ENCODE measurements at regions not wholly inside any gene's neighbourhood (a gene's known extent, or its start where the extent isn't known, plus 50 kb on each side); places are given as distances from the start of the nearest gene placed in this dataset.

- TF ChIP-seq, protein P1, sequence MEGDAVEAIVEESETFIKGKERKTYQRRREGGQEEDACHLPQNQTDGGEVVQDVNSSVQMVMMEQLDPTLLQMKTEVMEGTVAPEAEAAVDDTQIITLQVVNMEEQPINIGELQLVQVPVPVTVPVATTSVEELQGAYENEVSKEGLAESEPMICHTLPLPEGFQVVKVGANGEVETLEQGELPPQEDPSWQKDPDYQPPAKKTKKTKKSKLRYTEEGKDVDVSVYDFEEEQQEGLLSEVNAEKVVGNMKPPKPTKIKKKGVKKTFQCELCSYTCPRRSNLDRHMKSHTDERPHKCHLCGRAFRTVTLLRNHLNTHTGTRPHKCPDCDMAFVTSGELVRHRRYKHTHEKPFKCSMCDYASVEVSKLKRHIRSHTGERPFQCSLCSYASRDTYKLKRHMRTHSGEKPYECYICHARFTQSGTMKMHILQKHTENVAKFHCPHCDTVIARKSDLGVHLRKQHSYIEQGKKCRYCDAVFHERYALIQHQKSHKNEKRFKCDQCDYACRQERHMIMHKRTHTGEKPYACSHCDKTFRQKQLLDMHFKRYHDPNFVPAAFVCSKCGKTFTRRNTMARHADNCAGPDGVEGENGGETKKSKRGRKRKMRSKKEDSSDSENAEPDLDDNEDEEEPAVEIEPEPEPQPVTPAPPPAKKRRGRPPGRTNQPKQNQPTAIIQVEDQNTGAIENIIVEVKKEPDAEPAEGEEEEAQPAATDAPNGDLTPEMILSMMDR (IDR thresholded peaks at IDR 0.05), result no peak
- H3K27ac ChIP-seq, result no peak overlapping the region
- DNase-seq (ENCODE audit: low spot score), result no peak
- H3K4me3 ChIP-seq, result no peak overlapping the region
Observed at GRCh38 chr2:194455358-194455757, 1201.7 kb upstream of the SLC39A10 start.

DNA sequence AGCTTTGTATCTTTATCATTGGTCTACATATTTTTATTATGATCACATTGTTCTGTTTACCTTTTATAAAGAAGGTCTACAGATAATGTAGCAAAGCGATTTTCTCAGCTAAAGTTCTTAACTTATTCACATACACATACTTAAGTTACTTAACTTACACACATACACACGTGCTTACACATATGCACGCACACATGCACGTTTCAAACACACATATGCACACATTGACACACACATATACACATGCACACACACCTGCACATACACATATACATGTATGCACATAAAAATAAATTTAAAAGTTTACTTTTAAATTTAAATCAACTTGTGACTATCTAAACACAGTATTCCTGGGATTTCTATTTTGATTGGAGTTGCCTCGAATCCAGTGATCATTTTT, 1204.5 kb upstream of the SLC39A10 start:
- TF ChIP-seq, protein P1 (IDR thresholded peaks at IDR 0.05), result no peak
- no peak for DNase-seq (ENCODE audit: low spot score)
- Histone ChIP-seq H3K4me3 (no peak overlapping the region), H3K27ac (no peak overlapping the region)

- no peak overlapping the region for H3K4me3 ChIP-seq
- TF ChIP-seq, protein P1 (IDR thresholded peaks at IDR 0.05), result no peak
Observed at GRCh38 chr2:194445226-194445625, 1211.8 kb upstream of the SLC39A10 start.

GRCh38 chr2:194443926-194444325, 1213.1 kb upstream of the SLC39A10 start:
- Histone ChIP-seq H3K4me3 (no peak overlapping the region), H3K27ac (no peak overlapping the region)
- TF ChIP-seq, protein P1 (IDR thresholded peaks at IDR 0.05), result no peak
- DNase-seq (ENCODE audit: low spot score), result no peak

More at GRCh38 chr2:194445226-194445625, 1211.8 kb upstream of the SLC39A10 start:
- DNase-seq (ENCODE audit: low spot score), result no peak
- H3K27ac ChIP-seq, result no peak overlapping the region

DNA sequence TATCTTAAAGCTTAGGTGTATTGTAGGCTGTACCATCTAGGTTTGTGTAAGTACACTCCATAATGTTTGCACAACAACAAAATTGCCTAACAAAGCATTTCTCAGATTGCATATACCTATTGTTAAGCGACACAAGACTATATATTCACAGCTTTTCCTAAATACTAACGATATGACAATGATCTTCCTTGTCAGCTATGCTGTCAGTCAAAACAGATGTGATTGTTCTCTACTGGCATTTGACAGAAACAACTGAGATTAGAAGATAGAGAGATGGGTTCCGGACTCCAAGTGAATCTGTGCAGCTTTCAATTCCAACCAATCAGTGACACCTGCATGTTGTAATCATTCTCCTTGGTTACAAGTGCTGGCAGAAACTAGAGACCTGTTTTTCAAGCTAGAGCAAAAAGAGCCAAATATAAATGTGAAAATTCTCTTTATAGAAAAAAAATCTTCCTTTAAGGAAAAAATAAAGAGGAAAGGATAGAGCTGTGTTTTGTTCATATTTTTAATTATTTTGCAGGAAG, 1232.3 kb upstream of the SLC39A10 start:
- H3K4me3 ChIP-seq, result no peak overlapping the region
- H3K27ac ChIP-seq, result no peak overlapping the region
- DNase-seq (ENCODE audit: low spot score), result no peak
- TF ChIP-seq, protein P1 (IDR thresholded peaks at IDR 0.05), result no peak

DNA sequence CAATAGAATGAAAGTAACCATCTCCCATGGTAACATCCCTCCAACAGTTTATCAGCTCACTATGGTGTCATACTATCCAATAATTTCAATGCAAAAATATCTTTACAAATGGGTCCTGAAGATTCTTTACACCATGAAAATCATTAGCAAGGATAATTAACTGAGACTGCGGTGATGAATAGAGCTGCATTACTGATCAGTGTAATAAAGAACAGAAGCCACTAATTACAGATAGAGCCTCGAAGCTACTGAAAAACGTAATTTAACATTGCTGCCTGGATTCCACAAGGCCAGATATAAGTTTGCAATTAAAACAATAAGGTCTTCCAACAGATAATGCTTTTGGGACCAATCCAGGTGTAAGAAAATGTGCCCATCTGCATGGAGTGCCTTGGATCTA, 1245.8 kb upstream of the SLC39A10 start:
- TF ChIP-seq, protein P1 (IDR thresholded peaks at IDR 0.05), result no peak
- H3K4me3 ChIP-seq, result no peak overlapping the region

DNA sequence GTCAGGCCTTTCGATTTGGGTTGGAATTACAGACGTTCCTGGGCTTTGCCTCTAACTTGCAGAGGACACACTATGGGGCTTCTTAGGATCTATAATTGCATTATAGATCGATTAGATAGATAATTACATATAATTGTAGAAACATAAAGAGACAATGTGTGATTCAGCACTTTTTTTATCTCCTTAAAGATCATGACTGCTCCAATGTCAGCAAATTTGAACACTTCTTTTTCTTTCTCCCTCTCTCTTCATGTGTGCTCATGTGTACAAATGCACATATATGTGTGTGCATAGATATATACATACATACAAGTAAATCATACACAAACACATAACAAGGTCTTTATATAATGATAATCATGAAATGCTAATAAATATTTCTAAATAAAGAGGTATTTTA, 1261.2 kb upstream of the SLC39A10 start:
- no peak overlapping the region for H3K27ac ChIP-seq
- TF ChIP-seq, protein P1 (IDR thresholded peaks at IDR 0.05), result no peak

More for the DNA sequence above, 1245.8 kb upstream of the SLC39A10 start:
- DNase-seq (ENCODE audit: low spot score), result no peak
- H3K27ac ChIP-seq, result no peak overlapping the region

More for the DNA sequence above, 1261.2 kb upstream of the SLC39A10 start:
- DNase-seq (ENCODE audit: low spot score), result no peak
- H3K4me3 ChIP-seq, result no peak overlapping the region
